Fibroblast of lung (primary cell): ENCODE measurements at regions not wholly inside any gene's neighbourhood (a gene's known extent, or its start where the extent isn't known, plus 50 kb on each side); places are given as distances from the start of the nearest gene placed in this dataset.

ENCODE experiments used
- DNase-seq, 2 donors: peaks; one replicate each; pipeline versions ENCODE4 v3.0.0 to v3.0.0-alpha.2; 2010; ENCODE audit warnings: low read depth in 2 of 2
- H2AFZ ChIP-seq: 2 replicates; pipeline ENCODE4 v1.5.1; 2012; ENCODE audit warnings: low read length, control low read depth, inconsistent platforms
- H3K27ac ChIP-seq: 2 replicates; pipeline ENCODE4 v1.5.1; 2011; ENCODE audit warnings: low read length, control low read depth; ENCODE audit not compliant: insufficient read depth
- H3K27me3 ChIP-seq: 2 replicates; pipeline ENCODE4 v1.5.1; 2011; ENCODE audit warnings: mild to moderate bottlenecking, low read length; ENCODE audit not compliant: control insufficient read depth, insufficient read depth
- H3K36me3 ChIP-seq: 2 replicates; pipeline ENCODE4 v1.5.1; 2011; ENCODE audit warnings: low read length; ENCODE audit not compliant: control insufficient read depth, insufficient read depth
- H3K4me1 ChIP-seq: 2 replicates; pipeline ENCODE4 v1.5.1; 2011; ENCODE audit warnings: low read length; ENCODE audit not compliant: control insufficient read depth, insufficient read depth; ENCODE audit errors: extremely low read depth
- H3K4me2 ChIP-seq: 2 replicates; pipeline ENCODE4 v1.5.1; 2011; ENCODE audit warnings: low read length, control low read depth; ENCODE audit not compliant: insufficient read depth; ENCODE audit errors: extremely low read depth
- H3K4me3 ChIP-seq, 4 experiments: fragments of 200-600 bp in 1 of 4; sonication (generic) in 1 of 4; replicated peaks in 1 of 4; 2 replicates each; pipeline ENCODE4 v1.5.1; 2011 to 2016; ENCODE audit warnings: low read length in 4 of 4, low read depth in 3 of 4, mild to moderate bottlenecking in 3 of 4, control low read depth in 2 of 4, inconsistent platforms in 1 of 4, mixed read lengths in 1 of 4; ENCODE audit not compliant: insufficient read depth in 1 of 4; ENCODE audit errors: control extremely low read depth in 1 of 4
- H3K79me2 ChIP-seq: 2 replicates; pipeline ENCODE4 v1.5.1; 2012; ENCODE audit warnings: mild to moderate bottlenecking, low read length, inconsistent platforms; ENCODE audit not compliant: control insufficient read depth, insufficient read depth
- H3K9ac ChIP-seq: 2 replicates; pipeline ENCODE4 v1.5.1; 2011; ENCODE audit warnings: mild to moderate bottlenecking, low read length, control low read depth; ENCODE audit not compliant: insufficient read depth
- H3K9me3 ChIP-seq: 2 replicates; pipeline ENCODE4 v1.5.1; 2012; ENCODE audit warnings: low read depth, low read length; ENCODE audit not compliant: control insufficient read depth, insufficient read depth
- H4K20me1 ChIP-seq: 2 replicates; pipeline ENCODE4 v1.5.1; 2011; ENCODE audit warnings: low read length; ENCODE audit not compliant: control insufficient read depth, insufficient read depth; ENCODE audit errors: extremely low read depth
- EZH2 ChIP-seq: IDR thresholded peaks from 2 replicates; pipeline ENCODE4 v1.5.1; 2012; ENCODE audit warnings: low read length, control low read depth, mild to moderate bottlenecking; ENCODE audit errors: missing control alignments
- TF ChIP-seq, protein P1 (sequence below), 2 donors: IDR thresholded peaks in 1 of 2; conservative IDR thresholded peaks in 1 of 2; 1 replicate in 1 of 2; 2 replicates in 1 of 2; pipeline ENCODE4 v1.5.1; 2011 to 2012; ENCODE audit warnings: low read length in 2 of 2, control low read depth in 1 of 2, inconsistent platforms in 1 of 2, low read depth in 1 of 2, mild to moderate bottlenecking in 1 of 2

DNA sequence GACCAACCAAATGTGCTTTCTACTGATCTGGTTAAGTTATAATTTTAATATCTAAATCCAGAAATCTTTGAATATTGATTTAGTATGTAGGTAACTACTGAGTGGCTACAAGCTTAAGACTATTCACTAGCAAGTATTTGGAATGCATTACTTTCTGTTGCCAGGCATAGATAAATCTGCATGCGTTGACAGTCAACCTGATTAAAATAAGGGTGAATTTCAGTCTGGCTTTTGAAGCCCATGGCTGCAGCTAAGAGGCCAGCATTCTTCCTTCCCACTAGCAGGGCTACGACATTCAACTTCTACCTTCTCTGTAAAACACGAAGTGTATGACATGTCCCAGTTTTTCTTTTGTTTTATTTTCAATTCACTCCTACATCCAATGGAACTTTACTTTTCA lies 340.6 kb downstream of the EPHA4 start:
- no peak overlapping the region for H3K27ac ChIP-seq
- no peak for DNase-seq
- TF ChIP-seq EZH2 = no peak
- TF ChIP-seq, protein P1, sequence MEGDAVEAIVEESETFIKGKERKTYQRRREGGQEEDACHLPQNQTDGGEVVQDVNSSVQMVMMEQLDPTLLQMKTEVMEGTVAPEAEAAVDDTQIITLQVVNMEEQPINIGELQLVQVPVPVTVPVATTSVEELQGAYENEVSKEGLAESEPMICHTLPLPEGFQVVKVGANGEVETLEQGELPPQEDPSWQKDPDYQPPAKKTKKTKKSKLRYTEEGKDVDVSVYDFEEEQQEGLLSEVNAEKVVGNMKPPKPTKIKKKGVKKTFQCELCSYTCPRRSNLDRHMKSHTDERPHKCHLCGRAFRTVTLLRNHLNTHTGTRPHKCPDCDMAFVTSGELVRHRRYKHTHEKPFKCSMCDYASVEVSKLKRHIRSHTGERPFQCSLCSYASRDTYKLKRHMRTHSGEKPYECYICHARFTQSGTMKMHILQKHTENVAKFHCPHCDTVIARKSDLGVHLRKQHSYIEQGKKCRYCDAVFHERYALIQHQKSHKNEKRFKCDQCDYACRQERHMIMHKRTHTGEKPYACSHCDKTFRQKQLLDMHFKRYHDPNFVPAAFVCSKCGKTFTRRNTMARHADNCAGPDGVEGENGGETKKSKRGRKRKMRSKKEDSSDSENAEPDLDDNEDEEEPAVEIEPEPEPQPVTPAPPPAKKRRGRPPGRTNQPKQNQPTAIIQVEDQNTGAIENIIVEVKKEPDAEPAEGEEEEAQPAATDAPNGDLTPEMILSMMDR (conservative IDR thresholded peaks at IDR 0.05 in 1 of 2, IDR thresholded peaks at IDR 0.05 in 1 of 2; ENCODE audit: low read depth in 1 of 2, low read length in 2 of 2) = no peak
- no peaks in the 10 kb centered on the region for H3K9me3 ChIP-seq
- no peak overlapping the region for H2AFZ ChIP-seq
- no peak overlapping the region for H3K9ac ChIP-seq
- H3K27me3 ChIP-seq = no peaks in the 10 kb centered on the region
- no peak overlapping the region for H3K4me2 ChIP-seq
- no peaks in the 10 kb centered on the region for H4K20me1 ChIP-seq
- H3K4me3 ChIP-seq = no peak overlapping the region
- no peaks in the 10 kb centered on the region for H3K4me1 ChIP-seq
- H3K79me2 ChIP-seq = no peaks in the 10 kb centered on the region
- H3K36me3 ChIP-seq = no peaks in the 10 kb centered on the region

DNA sequence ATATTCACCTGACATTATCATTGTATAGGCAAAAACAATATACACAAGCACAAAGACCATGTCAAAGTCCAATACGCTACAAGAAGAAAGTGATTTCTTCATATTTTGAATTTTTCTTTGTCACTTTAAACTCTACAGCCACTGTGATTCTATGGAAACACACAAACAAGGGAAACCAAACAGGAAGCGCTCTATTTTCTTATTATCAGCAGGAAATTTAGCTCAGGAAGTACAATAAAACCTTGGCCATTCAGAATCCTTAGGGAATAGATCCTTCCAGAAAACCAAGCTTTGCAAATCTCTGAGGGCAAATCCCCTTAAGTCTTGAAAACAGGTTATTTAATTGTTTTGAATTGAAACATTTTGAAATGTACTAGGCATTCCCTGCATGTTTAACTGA lies 336.2 kb downstream of the EPHA4 start:
- Histone ChIP-seq H3K9me3 (no peaks in the 10 kb centered on the region), H3K36me3 (no peaks in the 10 kb centered on the region), H3K9ac (no peak overlapping the region), H3K4me2 (no peak overlapping the region), H3K4me1 (no peaks in the 10 kb centered on the region), H4K20me1 (no peaks in the 10 kb centered on the region), H3K27me3 (no peaks in the 10 kb centered on the region), H2AFZ (no peak overlapping the region), H3K27ac (no peak overlapping the region), H3K4me3 (no peak overlapping the region), H3K79me2 (no peaks in the 10 kb centered on the region)
- TF ChIP-seq EZH2 = no peak
- TF ChIP-seq, protein P1 (conservative IDR thresholded peaks at IDR 0.05 in 1 of 2, IDR thresholded peaks at IDR 0.05 in 1 of 2; ENCODE audit: low read depth in 1 of 2, low read length in 2 of 2) = no peak
- no peak for DNase-seq

DNA sequence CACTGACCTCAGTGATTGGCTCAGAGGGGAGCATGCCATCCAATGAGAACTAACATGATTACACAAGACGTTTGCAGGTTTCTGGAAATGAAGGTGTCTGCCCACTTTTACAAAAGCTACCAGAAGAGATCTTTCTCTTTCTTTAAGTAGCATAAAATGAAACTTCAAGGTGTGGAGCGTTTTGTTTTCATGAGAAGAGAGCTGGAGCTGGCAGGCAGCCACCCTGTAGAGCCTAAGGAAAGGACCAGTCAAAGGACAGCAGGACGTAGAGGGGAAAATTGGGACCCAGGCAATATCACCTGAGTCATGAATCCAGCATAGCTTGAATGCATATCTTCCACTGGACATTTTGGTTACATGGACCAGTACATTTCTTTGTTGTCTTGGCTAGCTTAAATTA lies 331.0 kb downstream of the EPHA4 start:
- no peak for TF ChIP-seq EZH2
- TF ChIP-seq, protein P1 (conservative IDR thresholded peaks at IDR 0.05 in 1 of 2, IDR thresholded peaks at IDR 0.05 in 1 of 2; ENCODE audit: low read depth in 1 of 2, low read length in 2 of 2) = no peak
- Histone ChIP-seq H3K9ac (no peak overlapping the region), H3K4me1 (no peaks in the 10 kb centered on the region), H3K79me2 (no peaks in the 10 kb centered on the region), H3K27me3 (no peaks in the 10 kb centered on the region), H3K36me3 (no peaks in the 10 kb centered on the region), H4K20me1 (no peaks in the 10 kb centered on the region), H3K27ac (no peak overlapping the region), H3K9me3 (no peaks in the 10 kb centered on the region), H2AFZ (no peak overlapping the region), H3K4me3 (no peak overlapping the region), H3K4me2 (no peak overlapping the region)
- DNase-seq = no peak
